DND-41 (cell line): ENCODE measurements at regions not wholly inside any gene's neighbourhood (a gene's known extent, or its start where the extent isn't known, plus 50 kb on each side); places are given as distances from the start of the nearest gene placed in this dataset.

ENCODE experiments used
- CTCF ChIP-seq: IDR thresholded peaks from 2 replicates; pipeline ENCODE4 v1.5.1; 2012; ENCODE audit warnings: borderline replicate concordance, low read length, moderate library complexity, mild to moderate bottlenecking; ENCODE audit not compliant: poor library complexity, severe bottlenecking; ENCODE audit errors: extremely low read depth
- EZH2 ChIP-seq: IDR thresholded peaks from 3 replicates; pipeline ENCODE4 v1.6.1; 2012; ENCODE audit warnings: borderline replicate concordance, low read depth, mild to moderate bottlenecking, moderate library complexity, low read length, inconsistent platforms; ENCODE audit not compliant: severe bottlenecking

GRCh38 chr17:30717291-30718098 lies 107.0 kb downstream of the CRLF3 start:
- no peak for TF ChIP-seq CTCF
- TF ChIP-seq EZH2: no peak
